H1 (cell line): ENCODE measurements at regions not wholly inside any gene's neighbourhood (a gene's known extent, or its start where the extent isn't known, plus 50 kb on each side); places are given as distances from the start of the nearest gene placed in this dataset.

Experiments used
- CTCF ChIA-PET: fragments of 300-600 bp; sonication (Branson Sonifier 250); formaldehyde crosslinking; loops from one replicate; lab custom pipeline; 2021; ENCODE audit not compliant: partially characterized antibody; lab: Charles Lee
- POLR2A ChIA-PET: fragments of 300-600 bp; sonication (Branson Sonifier 250); formaldehyde crosslinking; loops from one replicate; lab custom pipeline; 2021; ENCODE audit warnings: inconsistent platforms; ENCODE audit not compliant: partially characterized antibody; lab: Charles Lee
- DNase-seq, 2 experiments: peaks; one replicate each; pipeline versions ENCODE4 v3.0.0 to v3.0.0-alpha.2; 2010 to 2022; ENCODE audit warnings: low spot score in 2 of 2, low read depth in 1 of 2, mixed read lengths in 1 of 2
- FAIRE-seq: peaks from 2 replicates; lab custom pipeline; 2011; peaks lifted over from hg19 to GRCh38; lab: Jason Lieb, UNC
- H2AFZ ChIP-seq: 2 replicates; pipeline ENCODE4 v1.8.1; 2012; ENCODE audit warnings: low read length, inconsistent platforms
- H2AK5ac ChIP-seq: 2 replicates; pipeline ENCODE4 v1.6.1; 2013; ENCODE audit warnings: low read depth, low read length
- H2BK120ac ChIP-seq: replicated peaks from 2 replicates; pipeline ENCODE3; 2013; ENCODE audit warnings: low read depth, low read length, inconsistent platforms
- H2BK12ac ChIP-seq: 2 replicates; pipeline ENCODE4 v1.6.1; 2013; ENCODE audit warnings: low read depth, low read length
- H2BK15ac ChIP-seq: 2 replicates; pipeline ENCODE4 v1.6.1; 2013; ENCODE audit warnings: low read length
- H2BK20ac ChIP-seq: 2 replicates; pipeline ENCODE4 v1.6.1; 2013; ENCODE audit warnings: low read length
- H2BK5ac ChIP-seq: 2 replicates; pipeline ENCODE4 v1.6.1; 2013; ENCODE audit warnings: low read depth, low read length
- H3K14ac ChIP-seq: 2 replicates; pipeline ENCODE4 v1.6.1; 2013; ENCODE audit warnings: inconsistent platforms; ENCODE audit not compliant: insufficient read length
- H3K18ac ChIP-seq: 2 replicates; pipeline ENCODE4 v1.6.1; 2013; ENCODE audit warnings: low read length; ENCODE audit errors: extremely low read depth
- H3K23ac ChIP-seq: 2 replicates; pipeline ENCODE4 v1.6.1; 2013; ENCODE audit warnings: inconsistent platforms; ENCODE audit not compliant: insufficient read length
- H3K23me2 ChIP-seq: 2 replicates; pipeline ENCODE4 v1.6.1; 2013; ENCODE audit warnings: low read depth, low read length
- H3K27ac ChIP-seq: 2 replicates; pipeline ENCODE4 v1.6.1; 2011; ENCODE audit warnings: low read depth, low read length, inconsistent platforms
- H3K27me3 ChIP-seq, 4 experiments: replicated peaks in 1 of 4; 1 replicate in 1 of 4; 2 replicates in 3 of 4; pipeline versions ENCODE4 v1.6.1 to v1.8.1; 2011 to 2013; ENCODE audit warnings: low read length in 3 of 4, mild to moderate bottlenecking in 3 of 4, inconsistent platforms in 2 of 4, mixed read lengths in 2 of 4, moderate library complexity in 1 of 4; ENCODE audit not compliant: control insufficient read depth in 3 of 4, insufficient read depth in 3 of 4; ENCODE audit errors: extremely low read depth in 1 of 4
- H3K36me3 ChIP-seq, 4 experiments: 2 replicates each; pipeline versions ENCODE4 v1.6.1 to v1.8.1; 2011 to 2013; ENCODE audit warnings: mild to moderate bottlenecking in 4 of 4, low read length in 3 of 4, moderate library complexity in 2 of 4, control low read depth in 1 of 4, inconsistent platforms in 1 of 4; ENCODE audit not compliant: insufficient read depth in 4 of 4, control insufficient read depth in 2 of 4
- H3K4ac ChIP-seq: replicated peaks from 2 replicates; pipeline ENCODE3; 2013; ENCODE audit warnings: low read length, low read depth, mixed read lengths, inconsistent platforms; ENCODE audit not compliant: insufficient read length
- H3K4me1 ChIP-seq, 4 experiments: replicated peaks in 1 of 4; 1 replicate in 1 of 4; 2 replicates in 3 of 4; pipeline versions ENCODE4 v1.6.1 to v1.8.1; 2011 to 2013; ENCODE audit warnings: low read length in 3 of 4, inconsistent platforms in 2 of 4, mixed read lengths in 1 of 4; ENCODE audit not compliant: insufficient read depth in 4 of 4, control insufficient read depth in 3 of 4
- H3K4me2 ChIP-seq, 2 experiments: 2 replicates each; pipeline versions ENCODE4 v1.6.1 to v1.8.1; 2011 to 2013; ENCODE audit warnings: low read depth in 2 of 2, low read length in 2 of 2, control low read depth in 1 of 2, inconsistent platforms in 1 of 2, mild to moderate bottlenecking in 1 of 2; ENCODE audit not compliant: insufficient read depth in 1 of 2
- H3K4me3 ChIP-seq, 4 experiments: fragments of 200-600, 300-600 bp in 1 of 4; sonication (generic), shearing (Covaris generic), sonication (Bioruptor Twin) in 1 of 4; 2 replicates each; pipeline versions ENCODE4 v1.5.1 to v1.8.1; 2011 to 2016; ENCODE audit warnings: low read length in 4 of 4, low read depth in 3 of 4, control low read depth in 2 of 4, inconsistent platforms in 2 of 4, mild to moderate bottlenecking in 2 of 4, mixed read lengths in 1 of 4, moderate library complexity in 1 of 4; ENCODE audit not compliant: insufficient read depth in 2 of 4; ENCODE audit errors: extremely low read depth in 1 of 4
- H3K56ac ChIP-seq: replicated peaks from 2 replicates; pipeline ENCODE3; 2013; ENCODE audit warnings: low read depth, mild to moderate bottlenecking, mixed read lengths, low read length, inconsistent platforms; ENCODE audit not compliant: insufficient read length
- H3K79me1 ChIP-seq: 2 replicates; pipeline ENCODE4 v1.6.1; 2013; ENCODE audit warnings: low read depth, low read length, control low read depth
- H3K79me2 ChIP-seq, 2 experiments: 2 replicates each; pipeline versions ENCODE4 v1.6.1 to v1.8.1; 2012 to 2013; ENCODE audit warnings: low read length in 2 of 2, mild to moderate bottlenecking in 2 of 2, inconsistent platforms in 1 of 2; ENCODE audit not compliant: insufficient read depth in 2 of 2, control insufficient read depth in 1 of 2
- H3K9ac ChIP-seq, 4 experiments: replicated peaks in 1 of 4; 1 replicate in 1 of 4; 2 replicates in 3 of 4; pipeline versions ENCODE4 v1.6.1 to v1.8.1; 2011 to 2013; ENCODE audit warnings: low read depth in 3 of 4, low read length in 3 of 4, control low read depth in 2 of 4, mild to moderate bottlenecking in 2 of 4, moderate library complexity in 2 of 4, inconsistent platforms in 1 of 4; ENCODE audit errors: extremely low read depth in 1 of 4
- H3K9me3 ChIP-seq, 2 experiments: 2 replicates each; pipeline versions ENCODE4 v1.6.1 to v1.8.1; 2012 to 2013; ENCODE audit warnings: mild to moderate bottlenecking in 2 of 2, moderate library complexity in 2 of 2, control low read depth in 1 of 2, inconsistent platforms in 1 of 2, low read depth in 1 of 2, low read length in 1 of 2, mixed read lengths in 1 of 2; ENCODE audit not compliant: insufficient read depth in 2 of 2
- H4K20me1 ChIP-seq, 2 experiments: replicated peaks in 1 of 2; 2 replicates each; pipeline versions ENCODE3 to v1.8.1; 2011 to 2013; ENCODE audit warnings: inconsistent platforms in 2 of 2, low read length in 2 of 2, mild to moderate bottlenecking in 1 of 2; ENCODE audit not compliant: insufficient read depth in 2 of 2, control insufficient read depth in 1 of 2
- H4K5ac ChIP-seq: 2 replicates; pipeline ENCODE4 v1.6.1; 2013; ENCODE audit warnings: low read length, low read depth, mixed read lengths, inconsistent platforms; ENCODE audit not compliant: insufficient read length
- H4K8ac ChIP-seq: 2 replicates; pipeline ENCODE4 v1.8.0; 2013; ENCODE audit warnings: mild to moderate bottlenecking, moderate library complexity, low read length, inconsistent platforms; ENCODE audit not compliant: insufficient read depth; ENCODE audit errors: extremely low read depth
- H4K91ac ChIP-seq: replicated peaks from 2 replicates; pipeline ENCODE3; 2013; ENCODE audit warnings: low read length, mixed read lengths, inconsistent platforms; ENCODE audit not compliant: insufficient read length
- BACH1 ChIP-seq: IDR thresholded peaks from 2 replicates; pipeline ENCODE4 v1.6.1; 2012; ENCODE audit warnings: low read length, improper control_type of control experiment
- EP300 ChIP-seq, 2 experiments: IDR thresholded peaks; 1 replicate in 1 of 2; 2 replicates in 1 of 2; pipeline ENCODE4 v1.6.1; 2011 to 2012; ENCODE audit warnings: low read depth in 2 of 2, low read length in 2 of 2, mild to moderate bottlenecking in 2 of 2, borderline replicate concordance in 1 of 2, inconsistent platforms in 1 of 2, moderate library complexity in 1 of 2
- GTF2F1 ChIP-seq: IDR thresholded peaks from 2 replicates; pipeline ENCODE4 v1.6.1; 2012; ENCODE audit warnings: low read depth, low read length, improper control_type of control experiment, borderline replicate concordance
- KDM4A ChIP-seq: IDR thresholded peaks from one replicate; pipeline ENCODE4 v1.7.1; 2012; ENCODE audit warnings: low read depth, mild to moderate bottlenecking, moderate library complexity, low read length, inconsistent platforms; ENCODE audit not compliant: severe bottlenecking
- MAFK ChIP-seq: IDR thresholded peaks from 2 replicates; pipeline ENCODE4 v1.6.1; 2012; ENCODE audit warnings: low read depth, mild to moderate bottlenecking, improper control_type of control experiment, low read length
- PHF8 ChIP-seq: fragments of 200-600 bp; sonication (generic); conservative IDR thresholded peaks from 2 replicates; pipeline ENCODE4 v1.7.1; 2012; ENCODE audit warnings: low read depth, mild to moderate bottlenecking, inconsistent platforms, low read length, moderate library complexity
- POLR2A ChIP-seq, 2 experiments: IDR thresholded peaks; 1 replicate in 1 of 2; 2 replicates in 1 of 2; pipeline ENCODE4 v1.6.1; 2011; ENCODE audit warnings: low read depth in 2 of 2, low read length in 2 of 2, mild to moderate bottlenecking in 2 of 2; ENCODE audit errors: control extremely low read depth in 1 of 2
- POU5F1 ChIP-seq: IDR thresholded peaks from 2 replicates; pipeline ENCODE4 v1.6.1; 2011; ENCODE audit warnings: low read depth, mild to moderate bottlenecking, low read length, moderate library complexity
- RAD21 ChIP-seq, 2 experiments: IDR thresholded peaks in 1 of 2; conservative IDR thresholded peaks in 1 of 2; 2 replicates each; pipeline ENCODE4 v1.6.1; 2011; ENCODE audit warnings: low read depth in 2 of 2, low read length in 2 of 2, improper control_type of control experiment in 1 of 2, inconsistent platforms in 1 of 2, mild to moderate bottlenecking in 1 of 2, moderate library complexity in 1 of 2
- RXRA ChIP-seq: IDR thresholded peaks from 2 replicates; pipeline ENCODE4 v1.6.1; 2011; ENCODE audit warnings: low read depth, mild to moderate bottlenecking, low read length, moderate library complexity; ENCODE audit not compliant: insufficient read depth
- SAP30 ChIP-seq: fragments of 300-600 bp; sonication (generic); IDR thresholded peaks from 2 replicates; pipeline ENCODE4 v1.7.1; 2012; ENCODE audit warnings: low read length, moderate library complexity, mild to moderate bottlenecking, inconsistent platforms; ENCODE audit not compliant: insufficient read depth, insufficient replicate concordance
- SP2 ChIP-seq: IDR thresholded peaks from 2 replicates; pipeline ENCODE4 v1.6.1; 2012; ENCODE audit warnings: mild to moderate bottlenecking, low read length, inconsistent platforms
- SRF ChIP-seq: IDR thresholded peaks from 2 replicates; pipeline ENCODE4 v1.6.1; 2011; ENCODE audit warnings: mild to moderate bottlenecking, low read depth, low read length, moderate library complexity
- TBP ChIP-seq: IDR thresholded peaks from 2 replicates; pipeline ENCODE4 v1.6.1; 2011; ENCODE audit warnings: low read depth, low read length, improper control_type of control experiment
- WGBS, 2 experiments: shearing (Covaris generic) in 1 of 2; methylation state at CpG; one replicate each; pipeline versions ENCODE4 v1.1.6 to v1.1.7; 2013 to 2015; ENCODE audit warnings: low lambda C conversion rate in 2 of 2, mixed read lengths in 2 of 2, inconsistent platforms in 1 of 2, low coverage in 1 of 2, missing lambda C conversion rate in 1 of 2; ENCODE audit not compliant: insufficient replicate concordance in 2 of 2, insufficient coverage in 1 of 2, insufficient read length in 1 of 2; ENCODE audit errors: extremely low coverage in 1 of 2, missing lambda C conversion rate in 1 of 2; 5-methylcytosine and 5-hydroxymethylcytosine counted together
- TF ChIP-seq, protein P1 (sequence below): IDR thresholded peaks from 2 replicates; pipeline ENCODE4 v1.6.1; 2012; ENCODE audit warnings: inconsistent platforms

- no peaks in the 10 kb centered on the region for H3K9me3 ChIP-seq
- H2AFZ ChIP-seq, result no peak overlapping the region
- WGBS, 2 experiments, result 95% methylated on average over 4 of the region's 4 CpGs; no CpG with 5 or more reads in 1 of the 2 experiments
- H3K18ac ChIP-seq, result no peak overlapping the region
- H2BK5ac ChIP-seq, result no peak overlapping the region
- no peaks in the 10 kb centered on the region for H3K23me2 ChIP-seq
- H3K4me2 ChIP-seq, result no peak overlapping the region
- H3K14ac ChIP-seq, result no peak overlapping the region
- H2BK12ac ChIP-seq, result no peak overlapping the region
- no peaks in the 10 kb centered on the region for H3K79me2 ChIP-seq
- H2AK5ac ChIP-seq, result no peak overlapping the region
- H4K5ac ChIP-seq, result no peak overlapping the region
- no peaks in the 10 kb centered on the region for H3K4me1 ChIP-seq
- H4K20me1 ChIP-seq, result no peaks in the 10 kb centered on the region
- H3K4me3 ChIP-seq, result no peak overlapping the region
- H3K27me3 ChIP-seq, result no peaks in the 10 kb centered on the region; a peak in 3 of 7 replicates
- no peaks in the 10 kb centered on the region for H3K36me3 ChIP-seq
- no peak overlapping the region for H3K56ac ChIP-seq
- no peak overlapping the region for H4K8ac ChIP-seq
- no peak overlapping the region for H3K4ac ChIP-seq
- no peak overlapping the region for H2BK20ac ChIP-seq
- H3K9ac ChIP-seq, result no peak overlapping the region
- no peak overlapping the region for H2BK15ac ChIP-seq
- ChIA-PET CTCF (interaction anchor here (0.9 to 2.2 kb wide), 3 partner anchors 8 to 108 kb away, joined by 3 to 9 read pairs (median 4); no protein-coding TSS in a partner anchor), POLR2A (no interaction called here)
- H4K91ac ChIP-seq, result no peak overlapping the region
- H3K23ac ChIP-seq, result no peak overlapping the region
- H3K27ac ChIP-seq, result no peak overlapping the region
- DNase-seq (no peak), FAIRE-seq (no peak)
- H2BK120ac ChIP-seq, result no peak overlapping the region
- H3K79me1 ChIP-seq, result no peaks in the 10 kb centered on the region
- TF ChIP-seq KDM4A (no peak), PHF8 (no peak), GTF2F1 (no peak), EP300 (IDR thresholded peaks at IDR 0.05; ENCODE audit: borderline replicate concordance in 1 of 2, low read depth in 2 of 2, low read length in 2 of 2) (no peak), TBP (no peak), RAD21 (IDR thresholded peaks at IDR 0.05 in 1 of 2, conservative IDR thresholded peaks at IDR 0.05 in 1 of 2; ENCODE audit: low read depth in 2 of 2, low read length in 2 of 2) (no peak), RXRA (no peak), MAFK (no peak), POLR2A (IDR thresholded peaks at IDR 0.05; ENCODE audit: control extremely low read depth in 1 of 2, low read depth in 2 of 2, low read length in 2 of 2) (no peak), SAP30 (no peak), SP2 (no peak), SRF (no peak), POU5F1 (no peak), BACH1 (no peak)
- TF ChIP-seq, protein P1, sequence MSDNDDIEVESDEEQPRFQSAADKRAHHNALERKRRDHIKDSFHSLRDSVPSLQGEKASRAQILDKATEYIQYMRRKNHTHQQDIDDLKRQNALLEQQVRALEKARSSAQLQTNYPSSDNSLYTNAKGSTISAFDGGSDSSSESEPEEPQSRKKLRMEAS, result no peak
Observed at GRCh38 chr16:56050916-56051315, 140.4 kb upstream of the GNAO1 start.
